ENCODE measurements at regions not wholly inside any gene's neighbourhood (a gene's known extent, or its start where the extent isn't known, plus 50 kb on each side); places are given as distances from the start of the nearest gene placed in this dataset.

- no peak for TF ChIP-seq REST (IDR thresholded peaks at IDR 0.05; ENCODE audit: insufficient read depth in 1 of 2, low read depth in 2 of 2, low read length in 1 of 2)
- TF ChIP-seq CTCF (IDR thresholded peaks at IDR 0.05): no peak
Measured at GRCh38 chr11:37505406-37505805, 907.4 kb upstream of the RAG2 start.

Measured in Panc1 (cell line).